ENCODE measurements at regions not wholly inside any gene's neighbourhood (a gene's known extent, or its start where the extent isn't known, plus 50 kb on each side); places are given as distances from the start of the nearest gene placed in this dataset.

- no peak for TF ChIP-seq ZNF518A (tag by site-specific recombination; conservative IDR thresholded peaks at IDR 0.05; ENCODE audit: low read depth)
Observed at GRCh38 chr15:57887825-57888224, 177.7 kb downstream of the ALDH1A2 start (continued).

GRCh38 chr15:57890351-57890750 is 175.2 kb downstream of the ALDH1A2 start:
- POLR2A ChIA-PET, result no interaction called here
- CTCF ChIA-PET, result interaction anchor here (0.5 to 1.5 kb wide), 4 partner anchors 25 to 397 kb away, joined by 3 to 5 read pairs (median 4); no protein-coding TSS in a partner anchor

More at GRCh38 chr15:57890351-57890750, 175.2 kb downstream of the ALDH1A2 start:
- no peak overlapping the region for H3K4me3 ChIP-seq (ENCODE audit: low read depth, low read length)
- TF ChIP-seq REST (tag by site-specific recombination; IDR thresholded peaks at IDR 0.05) (no peak), ZNF639 (tag by site-specific recombination; IDR thresholded peaks at IDR 0.05) (no peak), ZBTB7A (tag by site-specific recombination; IDR thresholded peaks at IDR 0.05; ENCODE audit: low read depth) (no peak), SCRT2 (tag by site-specific recombination; IDR thresholded peaks at IDR 0.05) (no peak), ZNF214 (tag by site-specific recombination; IDR thresholded peaks at IDR 0.05; ENCODE audit: borderline replicate concordance) (no peak), ZBTB49 (tag by site-specific recombination; IDR thresholded peaks at IDR 0.05; ENCODE audit: low read depth) (no peak), ZBTB10 (tag by site-specific recombination; IDR thresholded peaks at IDR 0.05) (no peak), ZFP41 (tag by site-specific recombination; IDR thresholded peaks at IDR 0.05; ENCODE audit: borderline replicate concordance) (no peak), ZSCAN16 (tag by site-specific recombination; IDR thresholded peaks at IDR 0.05) (no peak), ZEB2 (tag by site-specific recombination; IDR thresholded peaks at IDR 0.05) (no peak), ZNF48 (tag by site-specific recombination; IDR thresholded peaks at IDR 0.05) (no peak), ZNF596 (tag by site-specific recombination; IDR thresholded peaks at IDR 0.05) (no peak), ZBTB11 (tag by site-specific recombination; conservative IDR thresholded peaks at IDR 0.05; ENCODE audit: low read depth) (no peak), KLF16 (tag by site-specific recombination; IDR thresholded peaks at IDR 0.05) (no peak), ZNF560 (tag by site-specific recombination; IDR thresholded peaks at IDR 0.05; ENCODE audit: borderline replicate concordance) (no peak), GLIS1 (tag by site-specific recombination; IDR thresholded peaks at IDR 0.05) (no peak)
- no peaks in the 10 kb centered on the region for H3K9me3 ChIP-seq (ENCODE audit: control insufficient read depth, insufficient read depth, low read depth, low read length)
- no peak overlapping the region for H3K27ac ChIP-seq (ENCODE audit: extremely low read depth, low read depth, low read length)
- no peaks in the 10 kb centered on the region for H3K36me3 ChIP-seq (ENCODE audit: control insufficient read depth in 2 of 2, insufficient read depth in 1 of 2, low read length in 2 of 2)
- no peaks in the 10 kb centered on the region for H3K4me1 ChIP-seq (ENCODE audit: control insufficient read depth, insufficient read depth, low read length)

All from HEK293 (cell line).